NCI-H460 (cell line): ENCODE measurements at regions not wholly inside any gene's neighbourhood (a gene's known extent, or its start where the extent isn't known, plus 50 kb on each side); places are given as distances from the start of the nearest gene placed in this dataset.
"Not testable (repeated sequence)": the region's sequence is repeated elsewhere in the genome, so short reads cannot be mapped to it uniquely, and the experiment has no call there.

Source experiments
- DNase-seq: peaks from one replicate; pipeline ENCODE4 v3.0.0-alpha.2; 2016; ENCODE audit warnings: low read depth; ENCODE audit errors: extremely low read depth

DNA sequence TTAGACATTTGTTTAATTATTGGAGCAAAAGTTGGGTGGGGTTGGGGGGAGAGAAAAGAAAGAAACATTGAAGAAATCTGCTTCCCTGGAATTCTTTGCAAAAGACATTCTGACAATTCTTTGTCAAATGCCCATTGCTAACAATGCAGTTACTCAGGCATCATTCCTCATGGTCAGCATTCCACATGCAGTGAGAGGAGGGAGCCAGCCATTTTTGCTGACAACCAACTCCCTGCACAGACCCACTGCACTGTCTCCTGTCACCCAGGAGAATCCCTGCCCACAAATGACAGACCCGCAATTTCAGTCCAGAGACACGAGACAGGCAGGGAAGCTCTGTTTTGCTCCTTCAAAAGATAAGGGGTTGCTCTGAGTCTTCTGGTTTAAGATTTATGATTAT, 985.1 kb upstream of the SLIT2 start:
- no peak for DNase-seq

DNA sequence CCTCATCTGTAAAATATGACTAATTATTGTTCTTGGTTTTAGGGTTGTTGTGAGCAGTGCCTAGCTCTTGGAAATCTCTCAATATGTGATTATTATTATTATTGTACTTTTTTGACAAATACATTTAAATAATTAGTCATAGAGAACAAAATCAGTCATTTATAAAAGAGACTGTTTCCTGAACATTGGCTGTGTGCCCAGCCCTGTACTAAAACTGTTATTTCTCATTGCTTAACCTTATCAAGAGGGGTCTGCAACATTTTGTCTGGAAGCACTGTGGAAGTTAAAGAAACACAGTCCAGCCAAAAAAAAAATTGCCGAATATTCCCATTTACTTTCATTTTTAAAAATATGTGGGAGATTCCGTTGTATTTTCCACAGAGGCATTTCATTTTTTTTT, 989.2 kb upstream of the SLIT2 start:
- DNase-seq = no peak

DNA sequence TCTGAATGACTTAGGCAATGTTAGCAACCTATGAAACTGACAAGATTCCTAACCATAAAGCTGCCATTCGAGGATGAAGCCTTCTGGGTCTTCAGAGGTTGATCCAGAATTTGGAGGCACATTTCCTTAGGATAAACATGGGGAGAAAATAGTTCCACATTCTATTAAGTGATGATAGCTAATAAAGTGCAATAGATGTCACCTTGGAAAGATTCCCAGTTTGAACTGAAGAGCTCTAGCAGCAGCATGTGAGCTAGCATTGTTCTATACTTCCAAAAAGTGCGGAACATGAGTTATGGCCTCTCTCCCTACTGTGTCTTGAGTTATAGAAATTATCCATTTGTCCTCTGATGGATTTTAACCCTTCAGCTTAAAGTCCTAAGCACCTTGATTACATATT, 991.4 kb upstream of the SLIT2 start:
- no peak for DNase-seq

DNA sequence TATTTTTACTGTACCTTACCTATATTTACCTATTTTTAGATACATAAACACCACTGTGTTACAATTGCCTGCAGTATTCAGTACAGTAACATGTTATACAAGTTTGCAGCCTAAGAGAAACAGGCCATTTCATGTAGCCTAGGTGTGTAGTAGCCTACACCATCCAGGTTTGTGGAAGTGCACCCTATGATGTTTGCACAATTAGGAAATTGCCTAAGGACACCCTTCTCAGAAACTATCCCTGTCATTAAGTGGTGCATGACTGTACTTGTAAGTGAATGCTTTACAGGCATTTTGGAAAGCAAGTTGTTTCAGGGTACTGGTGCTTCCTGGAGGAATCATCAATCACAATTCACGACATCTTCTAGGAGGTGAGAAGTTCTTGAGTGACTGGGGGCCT, 991.8 kb upstream of the SLIT2 start:
- no peak for DNase-seq

DNA sequence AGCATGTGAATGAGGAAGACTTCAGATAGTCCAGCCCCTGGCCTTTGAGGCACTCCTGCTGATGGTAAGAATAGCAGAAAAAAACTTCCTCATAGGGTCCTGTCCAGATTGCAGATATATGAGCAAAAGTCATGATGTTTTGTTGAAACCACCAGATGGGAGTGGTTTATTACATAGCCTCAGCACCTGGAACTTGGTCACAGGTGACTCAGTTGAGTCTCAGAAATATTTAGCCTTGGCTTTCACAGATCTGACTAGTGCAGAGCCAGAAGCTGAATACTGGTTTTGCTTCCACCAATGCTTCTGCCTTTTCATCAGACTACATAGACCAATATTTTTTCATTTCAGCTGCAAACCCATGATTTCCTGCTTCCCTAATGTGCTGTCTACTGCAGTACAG, 994.9 kb upstream of the SLIT2 start:
- no peak for DNase-seq

DNA sequence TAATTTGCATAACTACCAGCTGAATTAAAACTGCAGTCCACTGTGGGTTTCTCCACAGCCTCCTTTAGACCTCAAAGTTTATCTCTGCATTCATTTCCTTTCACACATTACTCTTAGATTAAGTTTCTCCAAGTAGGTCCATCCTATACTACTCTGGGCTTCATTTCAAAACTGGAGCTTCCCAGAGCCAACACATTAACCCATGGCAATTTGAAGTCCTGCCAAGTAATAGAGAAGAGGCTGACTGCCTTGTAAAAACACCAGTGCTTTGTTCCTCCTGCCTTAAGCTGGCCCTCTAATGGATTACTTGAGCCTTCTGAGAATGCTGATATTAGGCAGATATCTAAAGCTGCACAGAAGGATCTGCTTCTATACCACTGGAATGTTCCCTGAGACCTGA, 997.2 kb upstream of the SLIT2 start:
- no peak for DNase-seq

DNA sequence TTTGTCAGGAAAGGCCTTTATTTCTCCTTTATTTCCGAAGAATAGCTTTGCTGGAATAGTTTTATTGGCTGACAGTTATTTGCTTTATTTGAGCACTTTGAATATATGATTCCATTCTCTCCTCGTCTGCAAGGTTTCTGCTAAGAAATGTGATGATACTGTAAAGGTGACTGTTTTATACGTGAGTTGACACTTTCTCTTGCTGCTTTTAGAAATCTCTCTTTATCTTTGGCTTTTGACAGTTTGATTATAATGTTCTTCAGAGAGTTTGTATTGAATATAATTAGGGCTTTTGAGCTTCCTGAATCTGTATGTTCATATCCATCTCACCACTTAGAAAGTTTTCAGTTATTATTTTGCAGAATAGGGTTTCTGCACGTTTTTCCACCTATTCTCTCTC, 1003.7 kb upstream of the SLIT2 start:
- DNase-seq = no peak

DNA sequence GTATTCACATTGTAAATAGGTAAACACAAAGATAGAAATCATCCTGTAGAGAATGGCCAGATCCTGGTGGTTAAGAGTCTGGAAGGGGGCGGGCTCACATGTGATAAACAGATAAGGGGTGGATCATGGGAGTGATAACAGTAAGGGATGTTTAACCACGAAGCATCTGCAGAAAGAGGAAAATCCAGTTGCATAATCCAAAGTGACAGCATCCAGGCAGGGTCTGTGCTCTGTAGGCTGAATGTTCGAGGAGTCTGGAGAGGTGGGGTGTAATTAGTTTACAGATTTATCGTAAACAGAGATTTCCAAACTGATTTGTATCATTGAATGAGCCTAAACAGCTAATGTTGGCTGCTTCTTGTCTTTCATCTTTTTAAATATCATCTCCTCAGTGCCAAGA, 1009.8 kb upstream of the SLIT2 start:
- DNase-seq = no peak

DNA sequence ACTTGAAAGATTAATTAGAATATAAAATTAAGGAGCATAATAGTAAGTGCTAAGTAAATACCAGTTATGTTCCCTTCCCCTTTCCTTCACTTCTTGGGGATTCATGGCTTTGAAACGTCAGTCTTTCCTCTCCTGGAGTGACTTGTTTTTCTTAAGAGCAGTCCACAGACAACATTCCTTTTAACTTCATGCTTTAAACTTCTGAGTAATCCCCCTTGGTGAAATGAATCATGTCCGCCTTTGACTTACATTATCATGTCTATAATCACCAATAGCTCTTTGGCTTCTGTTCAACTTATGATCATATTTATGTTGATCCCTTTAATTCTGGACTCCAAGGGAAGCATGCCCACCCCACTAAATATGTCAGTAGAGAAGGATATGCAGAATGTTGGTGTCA, 1012.1 kb upstream of the SLIT2 start:
- no peak for DNase-seq

DNA sequence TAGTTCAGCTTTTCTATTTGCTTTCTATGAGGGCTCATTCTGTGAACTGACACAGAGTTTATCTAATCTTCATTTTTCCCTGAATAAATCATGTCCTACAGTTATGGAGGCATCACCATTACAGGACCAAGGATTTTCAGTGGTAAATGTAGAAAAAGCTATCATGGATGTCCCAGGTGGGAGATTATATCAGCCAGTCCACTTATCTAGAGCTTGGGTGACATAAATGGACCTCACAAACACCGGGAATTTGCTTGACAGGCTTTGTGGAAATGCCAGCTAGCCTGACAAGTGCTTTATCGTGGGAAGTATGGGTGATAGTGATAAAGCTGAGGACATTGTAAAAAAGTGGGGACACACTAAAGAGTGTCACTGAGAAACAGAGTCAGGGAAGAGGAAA, 1015.2 kb upstream of the SLIT2 start:
- no peak for DNase-seq

DNA sequence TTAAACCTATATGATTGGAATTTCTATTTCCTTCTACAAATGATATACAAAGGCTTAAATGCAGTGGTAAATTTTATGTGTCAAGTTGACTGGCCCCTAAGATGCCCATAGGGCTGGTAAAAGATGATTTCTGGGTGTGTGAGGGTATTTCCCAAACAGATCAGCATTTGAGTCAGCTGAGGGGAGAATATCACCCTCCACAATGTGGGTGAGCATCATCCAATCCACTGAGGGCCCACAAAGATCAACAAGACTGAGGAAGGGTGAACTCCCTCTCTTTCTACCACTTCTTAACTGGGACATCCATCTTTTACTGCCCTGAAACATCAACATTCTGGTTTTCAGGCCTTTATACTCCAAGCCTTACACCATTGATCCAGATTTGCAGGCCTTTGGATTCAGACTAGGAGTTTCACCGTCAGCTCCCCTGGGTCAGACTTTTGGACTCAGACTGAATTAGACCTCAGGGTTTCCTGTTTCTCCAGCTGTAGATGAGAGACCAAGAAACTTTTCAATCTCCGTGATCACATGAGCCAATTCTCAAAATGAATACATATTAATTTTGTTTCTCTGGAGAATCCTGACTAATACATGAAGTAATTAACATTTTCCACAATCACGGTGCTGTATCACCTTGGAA, 1020.7 kb upstream of the SLIT2 start:
- DNase-seq = no peak

DNA sequence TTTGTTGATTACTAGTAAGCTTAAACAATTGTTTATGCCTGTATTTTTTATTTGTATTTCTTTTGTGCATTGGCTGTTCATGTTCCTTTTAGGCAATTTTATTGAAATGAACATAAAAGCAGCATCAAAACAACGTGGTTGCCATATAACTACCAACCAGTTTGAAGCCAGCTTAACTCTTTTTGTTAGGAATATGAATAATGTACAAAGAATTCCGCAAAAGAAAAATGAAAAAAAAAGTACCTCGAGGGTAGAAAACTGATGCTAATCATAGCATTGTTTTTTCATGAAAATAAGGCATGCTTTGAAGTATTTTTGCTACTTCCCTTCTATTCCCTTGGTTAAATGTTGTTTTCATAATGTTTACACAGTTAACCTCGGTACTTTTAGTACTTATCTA, 1024.0 kb upstream of the SLIT2 start:
- no peak for DNase-seq

DNA sequence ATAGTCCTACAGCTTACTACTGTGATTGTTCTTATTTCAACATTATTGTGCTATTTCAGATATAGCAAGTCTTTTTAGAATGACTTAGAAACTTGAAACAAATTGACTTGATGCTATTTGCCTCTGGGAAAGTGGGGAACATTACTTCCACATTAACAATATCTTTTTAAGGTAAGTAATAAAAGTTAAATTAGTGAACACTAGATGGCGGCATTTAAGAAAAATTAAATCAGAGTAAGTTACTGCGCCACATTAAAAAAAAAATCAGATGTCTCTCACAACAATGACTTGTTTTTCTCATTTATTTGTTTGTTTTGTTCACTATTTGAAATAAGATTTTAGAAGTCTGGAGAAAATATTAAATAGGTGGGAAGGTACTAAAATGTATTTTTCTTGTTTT, 1026.9 kb upstream of the SLIT2 start:
- peak; percentile 14 for DNase-seq

DNA sequence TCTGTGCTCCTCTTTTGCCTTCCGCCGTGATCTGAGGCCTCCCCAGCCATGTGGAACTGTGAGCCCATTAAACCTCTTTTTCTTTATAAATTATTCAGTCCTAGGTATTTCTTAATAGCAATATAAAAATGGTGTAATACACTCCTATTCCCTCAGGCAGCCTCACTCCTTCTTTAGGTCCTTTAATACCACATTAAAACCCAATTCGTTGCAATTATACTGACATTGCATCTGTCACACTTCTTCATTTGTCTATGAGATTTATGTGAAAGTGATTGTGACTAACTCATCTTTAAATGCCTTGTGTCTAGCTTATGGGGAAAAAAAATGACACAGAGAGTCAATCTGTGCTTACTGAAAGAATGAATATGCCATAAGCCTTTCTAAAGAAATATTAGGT, 1035.2 kb upstream of the SLIT2 start:
- DNase-seq = no peak

DNA sequence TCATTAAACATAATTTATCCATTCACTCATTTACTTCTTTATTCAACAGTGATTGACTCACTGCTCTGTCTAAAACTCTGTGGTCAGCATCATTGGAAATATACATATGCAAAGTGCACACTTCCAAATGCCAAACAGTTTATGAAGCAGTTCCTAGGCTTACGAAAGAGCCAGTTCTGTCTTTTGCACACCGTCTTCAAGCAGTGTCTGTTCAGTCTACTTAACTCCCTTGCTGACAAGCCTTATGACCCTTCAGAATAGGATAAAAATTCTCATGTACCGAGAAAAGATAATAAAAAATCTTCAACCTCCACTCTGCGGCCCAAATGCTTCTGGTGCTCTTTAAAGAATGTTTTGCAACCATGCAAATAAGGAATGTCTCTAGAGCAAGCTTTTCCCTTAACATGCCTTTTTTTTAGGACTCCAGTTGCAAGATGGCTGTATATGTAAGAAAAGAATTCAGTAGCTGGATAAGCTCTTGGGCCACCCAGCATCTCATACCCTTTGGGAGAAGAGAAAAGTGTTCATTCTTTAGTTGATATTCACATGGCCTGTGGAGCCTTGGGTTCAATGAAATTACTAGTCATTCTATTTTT, 1037.0 kb upstream of the SLIT2 start:
- DNase-seq = no peak

DNA sequence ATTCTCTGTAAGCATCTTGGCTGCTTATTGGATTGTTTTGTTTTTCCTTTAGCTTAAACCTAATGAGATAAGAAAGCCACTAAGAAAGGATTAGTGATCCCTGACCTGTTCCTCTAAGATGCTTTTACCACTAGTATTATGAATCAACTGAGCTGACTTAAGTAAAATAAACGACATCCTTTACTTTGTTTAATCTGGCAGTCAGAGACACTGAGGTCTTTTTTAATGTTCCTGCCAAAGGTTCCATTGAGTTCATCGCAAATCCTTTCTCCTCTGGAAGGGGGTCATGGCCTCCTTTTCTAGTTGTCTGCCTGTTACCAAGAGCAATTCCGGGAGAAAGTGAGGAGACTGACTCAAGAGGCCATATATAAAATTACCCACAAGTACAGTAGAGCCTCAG, 1038.3 kb upstream of the SLIT2 start:
- DNase-seq = no peak

DNA sequence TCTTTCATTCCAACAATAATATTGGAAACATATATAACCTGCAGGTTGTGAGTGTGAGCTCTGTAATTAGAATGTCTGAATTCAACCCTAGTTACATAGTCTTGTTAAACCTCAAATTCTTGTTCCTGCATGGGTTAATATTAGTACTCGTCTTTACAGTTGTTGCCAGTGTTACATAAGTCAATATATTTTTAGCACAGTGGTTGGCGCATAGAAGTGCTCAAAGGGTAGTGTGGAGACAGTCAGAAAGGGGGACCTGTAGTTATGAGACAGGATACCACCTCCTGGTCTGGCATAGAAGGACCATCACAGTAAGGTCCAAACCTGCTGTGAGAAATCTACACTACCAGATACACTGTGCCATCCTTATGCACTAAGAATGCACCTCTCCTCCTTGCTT, 1045.9 kb upstream of the SLIT2 start:
- no peak for DNase-seq

DNA sequence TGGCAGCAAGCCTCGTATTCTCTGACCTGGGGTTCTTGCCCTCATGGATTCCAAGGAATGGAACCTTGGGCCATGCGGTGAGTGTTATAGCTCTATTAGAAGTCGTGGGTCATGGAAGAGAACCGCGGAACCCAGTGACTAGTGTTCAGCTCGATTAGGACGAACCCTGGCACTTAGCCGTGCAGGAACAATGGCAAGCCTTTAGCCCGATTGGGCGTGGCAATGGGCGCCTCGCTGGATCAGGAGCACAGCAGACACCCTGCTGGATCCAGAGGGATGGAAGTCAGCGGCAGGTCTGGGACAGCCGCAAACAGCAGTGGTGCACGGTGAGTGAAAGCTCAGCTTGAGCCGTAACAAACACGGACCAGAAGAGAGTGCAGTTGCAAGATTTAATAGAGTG, 1053.9 kb upstream of the SLIT2 start:
- DNase-seq = not testable (repeated sequence)

DNA sequence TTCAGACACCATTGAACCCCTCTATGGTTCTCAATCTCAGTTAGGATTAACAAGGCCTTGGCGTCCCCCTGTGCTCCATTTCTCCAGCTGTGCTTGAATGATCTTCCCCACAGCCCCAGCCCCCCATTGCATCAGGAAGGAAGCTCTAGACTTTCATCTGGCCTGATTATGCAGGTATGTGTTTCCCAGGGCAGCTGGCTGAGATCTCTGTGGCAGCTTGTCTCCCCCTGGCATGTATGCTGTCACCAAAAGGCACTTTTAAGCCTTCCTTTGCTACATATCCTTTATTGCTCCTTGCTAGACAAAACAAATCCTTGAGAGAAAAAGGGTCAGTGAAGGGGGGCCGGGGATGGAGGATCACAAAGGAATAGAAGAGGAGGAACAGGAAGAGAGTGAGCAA, 1056.0 kb upstream of the SLIT2 start:
- DNase-seq = no peak

DNA sequence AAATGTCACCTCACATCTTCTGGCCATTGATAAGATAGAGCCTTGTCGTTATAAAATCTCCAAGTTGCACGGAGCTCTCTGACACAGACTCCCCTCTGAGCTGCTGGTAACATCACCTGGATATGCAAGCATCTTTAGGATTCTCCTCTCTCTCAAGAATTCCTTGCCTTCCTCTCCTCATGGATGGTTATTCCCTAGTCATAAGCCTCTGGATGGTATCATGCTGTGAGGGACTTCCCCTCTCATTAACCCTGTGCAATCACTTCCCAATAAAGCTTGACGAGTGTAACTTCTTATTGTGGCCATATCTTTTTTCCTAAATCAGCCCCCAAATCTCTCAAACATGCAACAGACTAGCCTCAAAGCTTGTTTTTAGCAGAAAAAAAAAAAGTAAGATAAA, 1057.0 kb upstream of the SLIT2 start:
- DNase-seq = no peak

DNA sequence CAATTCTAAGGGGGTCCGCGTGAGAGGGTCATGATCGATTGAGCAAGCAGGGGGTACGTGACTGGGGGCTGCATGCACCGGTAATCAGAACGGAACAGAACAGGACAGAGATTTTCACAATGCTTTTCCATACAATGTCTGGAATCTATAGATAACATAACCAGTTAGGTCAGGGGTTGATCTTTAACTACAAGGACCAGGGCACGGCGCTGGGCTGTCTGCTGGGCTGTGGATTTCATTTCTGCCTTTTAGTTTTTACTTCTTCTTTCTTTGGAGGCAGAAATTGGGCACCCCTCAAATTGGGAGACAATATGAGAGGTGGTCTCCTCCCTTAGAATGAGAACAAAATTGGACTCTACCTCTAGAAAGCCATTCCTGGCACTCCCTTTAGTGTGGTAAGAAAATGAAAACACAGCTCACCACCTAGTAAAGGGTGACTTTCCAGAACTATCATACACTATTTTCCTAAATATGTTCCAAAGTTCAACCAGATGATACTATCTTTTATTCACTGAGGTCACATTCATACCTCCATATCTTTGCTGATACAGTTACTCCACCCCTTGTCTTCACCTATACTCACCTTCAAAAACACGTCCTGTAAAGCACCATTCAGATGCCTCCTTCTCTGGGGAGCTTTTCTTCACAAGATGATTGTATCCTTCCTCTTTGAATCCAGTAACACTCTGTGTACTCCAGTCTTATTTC, 1058.3 kb upstream of the SLIT2 start:
- no peak for DNase-seq

DNA sequence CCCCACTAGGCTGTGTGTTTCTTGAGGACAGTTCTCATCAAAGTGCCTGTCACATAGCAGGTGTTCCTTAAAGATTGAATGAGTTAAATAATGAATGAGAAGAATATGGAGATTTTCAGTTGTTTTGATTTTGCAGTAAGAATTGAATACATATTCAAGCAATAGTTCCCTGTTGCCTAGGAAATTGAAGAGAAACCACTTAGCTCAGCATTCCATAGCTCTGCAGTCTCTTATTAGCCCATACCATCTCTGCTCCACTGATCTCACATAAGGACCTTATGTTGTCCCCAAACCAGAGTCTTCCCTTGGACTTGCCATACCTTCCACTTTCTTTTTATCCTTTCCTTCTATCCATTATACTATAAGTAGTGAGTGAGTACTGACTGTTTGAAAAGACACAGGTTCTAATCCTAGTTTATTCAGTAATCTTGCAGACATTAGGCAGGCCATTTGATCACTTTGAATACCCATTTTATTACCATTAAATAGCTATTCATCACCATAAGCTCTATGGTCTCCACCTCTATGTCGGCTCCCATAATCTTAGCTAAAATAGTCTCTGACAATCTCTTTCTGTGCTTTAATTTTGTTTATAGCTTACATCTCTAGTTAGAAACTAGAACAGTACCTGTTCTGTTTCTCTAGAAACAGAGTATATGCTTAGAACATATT, 1059.6 kb upstream of the SLIT2 start:
- no peak for DNase-seq
